DOHH2 (cell line): ENCODE measurements at regions not wholly inside any gene's neighbourhood (a gene's known extent, or its start where the extent isn't known, plus 50 kb on each side); places are given as distances from the start of the nearest gene placed in this dataset.

ENCODE experiments used
- CTCF ChIP-seq: fragments of 200-600 bp; sonication (generic); IDR thresholded peaks from one replicate; pipeline ENCODE4 v1.5.1; 2014; ENCODE audit warnings: antibody characterized with exemption, mild to moderate bottlenecking, low read depth, low read length; ENCODE audit not compliant: poor library complexity, severe bottlenecking
- EZH2phosphoT487 ChIP-seq: fragments of 200-600 bp; sonication (generic); IDR thresholded peaks from 2 replicates; pipeline ENCODE4 v1.6.1; 2017; ENCODE audit warnings: borderline replicate concordance, mild to moderate bottlenecking, antibody characterized with exemption, low read length, moderate library complexity, mixed read lengths

DNA sequence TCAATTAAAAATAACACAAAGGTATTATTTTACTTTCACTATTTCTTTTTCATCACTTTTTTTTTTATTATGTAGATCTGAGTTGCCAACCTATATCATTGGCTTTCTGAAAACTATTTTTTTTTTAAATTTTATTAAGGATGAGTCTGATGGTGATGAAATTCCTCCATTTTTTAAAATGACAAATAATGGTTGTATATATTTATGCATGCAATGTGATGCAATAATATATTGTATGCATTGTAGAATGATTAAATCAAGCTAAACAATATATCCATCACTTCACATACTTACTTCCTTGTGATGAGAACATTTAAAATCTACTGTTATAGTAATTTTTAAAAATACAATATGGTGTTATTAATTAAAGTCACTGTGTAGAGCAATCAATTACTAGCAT lies 1081.6 kb downstream of the CNTNAP5 start:
- TF ChIP-seq CTCF (no peak), EZH2phosphoT487 (no peak)
